Vagina (tissue), 2 donors: ENCODE measurements at regions not wholly inside any gene's neighbourhood (a gene's known extent, or its start where the extent isn't known, plus 50 kb on each side); places are given as distances from the start of the nearest gene placed in this dataset.

Experiments
- CTCF ChIP-seq, 3 experiments: fragments of 450-650 bp in 2 of 3; fragments of 200-600 bp in 1 of 3; sonication (generic) in 1 of 3; IDR thresholded peaks; one replicate each; pipeline ENCODE4 v1.5.1; 2017 to 2019; ENCODE audit warnings: antibody characterized with exemption in 3 of 3, mild to moderate bottlenecking in 2 of 3, moderate library complexity in 2 of 3
- POLR2A ChIP-seq, 2 donors: fragments of 450-650 bp; IDR thresholded peaks; one replicate each; pipeline ENCODE4 v1.6.1; 2017; ENCODE audit warnings: antibody characterized with exemption in 2 of 2, mild to moderate bottlenecking in 2 of 2, moderate library complexity in 2 of 2
- POLR2AphosphoS5 ChIP-seq, 2 donors: sonication (generic); formaldehyde crosslinking; IDR thresholded peaks; one replicate each; pipeline ENCODE4 v1.9.0; 2017; ENCODE audit warnings: antibody characterized with exemption in 2 of 2, mild to moderate bottlenecking in 2 of 2, low read depth in 1 of 2; ENCODE audit not compliant: insufficient read depth in 1 of 2

GRCh38 chr1:189669846-189670245 is 807.8 kb downstream of the BRINP3 start:
- TF ChIP-seq POLR2A (IDR thresholded peaks at IDR 0.05) (no peak), CTCF (IDR thresholded peaks at IDR 0.05) (no peak), POLR2AphosphoS5 (IDR thresholded peaks at IDR 0.05; ENCODE audit: insufficient read depth in 1 of 2, low read depth in 1 of 2) (no peak)
